ENCODE measurements at regions not wholly inside any gene's neighbourhood (a gene's known extent, or its start where the extent isn't known, plus 50 kb on each side); places are given as distances from the start of the nearest gene placed in this dataset.

DNA sequence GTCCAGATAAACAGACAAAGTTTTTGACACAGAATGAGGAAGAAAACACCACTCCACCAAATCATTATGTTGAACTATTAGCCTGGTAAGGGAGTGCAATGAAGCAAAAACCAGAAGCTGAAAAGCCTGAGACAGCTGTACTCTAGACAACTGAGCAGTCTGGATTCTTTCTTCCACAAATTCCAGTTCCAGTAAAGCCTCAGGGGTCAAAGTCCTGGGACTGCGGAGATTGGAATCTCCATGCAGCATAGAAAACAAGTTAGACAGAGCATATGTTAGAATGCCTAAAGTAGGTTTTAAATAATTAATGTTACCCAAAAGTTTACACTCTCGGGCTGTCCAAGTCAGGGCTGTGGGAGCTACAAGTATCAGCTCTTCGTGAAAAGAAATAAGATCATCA is 263.2 kb downstream of the TECRL start:
- TF ChIP-seq, protein P1, sequence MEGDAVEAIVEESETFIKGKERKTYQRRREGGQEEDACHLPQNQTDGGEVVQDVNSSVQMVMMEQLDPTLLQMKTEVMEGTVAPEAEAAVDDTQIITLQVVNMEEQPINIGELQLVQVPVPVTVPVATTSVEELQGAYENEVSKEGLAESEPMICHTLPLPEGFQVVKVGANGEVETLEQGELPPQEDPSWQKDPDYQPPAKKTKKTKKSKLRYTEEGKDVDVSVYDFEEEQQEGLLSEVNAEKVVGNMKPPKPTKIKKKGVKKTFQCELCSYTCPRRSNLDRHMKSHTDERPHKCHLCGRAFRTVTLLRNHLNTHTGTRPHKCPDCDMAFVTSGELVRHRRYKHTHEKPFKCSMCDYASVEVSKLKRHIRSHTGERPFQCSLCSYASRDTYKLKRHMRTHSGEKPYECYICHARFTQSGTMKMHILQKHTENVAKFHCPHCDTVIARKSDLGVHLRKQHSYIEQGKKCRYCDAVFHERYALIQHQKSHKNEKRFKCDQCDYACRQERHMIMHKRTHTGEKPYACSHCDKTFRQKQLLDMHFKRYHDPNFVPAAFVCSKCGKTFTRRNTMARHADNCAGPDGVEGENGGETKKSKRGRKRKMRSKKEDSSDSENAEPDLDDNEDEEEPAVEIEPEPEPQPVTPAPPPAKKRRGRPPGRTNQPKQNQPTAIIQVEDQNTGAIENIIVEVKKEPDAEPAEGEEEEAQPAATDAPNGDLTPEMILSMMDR (IDR thresholded peaks at IDR 0.05) = no peak
- TF ChIP-seq TCF7L2 (IDR thresholded peaks at IDR 0.05; ENCODE audit: low read depth, low read length) (no peak), SIN3A (IDR thresholded peaks at IDR 0.05; ENCODE audit: borderline replicate concordance, insufficient read depth, low read depth, low read length) (no peak)

Data from Panc1 (cell line).